Tibial nerve (tissue), 3 donors: ENCODE measurements at regions not wholly inside any gene's neighbourhood (a gene's known extent, or its start where the extent isn't known, plus 50 kb on each side); places are given as distances from the start of the nearest gene placed in this dataset.
"Not testable (repeated sequence)": the region's sequence is repeated elsewhere in the genome, so short reads cannot be mapped to it uniquely, and the experiment has no call there.

Experiments
- CTCF ChIP-seq, 5 experiments: fragments of 200-600 bp in 3 of 5; fragments of 450-650 bp in 2 of 5; sonication (generic) in 3 of 5; IDR thresholded peaks; one replicate each; pipeline ENCODE4 v1.5.1; 2016 to 2019; ENCODE audit warnings: antibody characterized with exemption in 5 of 5, mild to moderate bottlenecking in 3 of 5, moderate library complexity in 2 of 5
- POLR2A ChIP-seq, 2 donors: fragments of 450-650 bp; IDR thresholded peaks; one replicate each; pipeline ENCODE4 v1.6.1; 2017; ENCODE audit warnings: antibody characterized with exemption in 2 of 2, mild to moderate bottlenecking in 2 of 2, moderate library complexity in 2 of 2

GRCh38 chr6:82101374-82102114, 146.0 kb downstream of the IBTK start:
- TF ChIP-seq POLR2A, CTCF (IDR thresholded peaks at IDR 0.05): not testable (repeated sequence)
